GM12878 (cell line): ENCODE measurements at regions not wholly inside any gene's neighbourhood (a gene's known extent, or its start where the extent isn't known, plus 50 kb on each side); places are given as distances from the start of the nearest gene placed in this dataset.
A peak's percentile ranks its signal among the peaks of the same experiment; 100 is the strongest.

Source experiments
- ATAC-seq: fragments of 200-7000 bp; cut with Tn5 transposase; 3 replicates; pipeline ENCODE4 v1.9.1; 2020; ENCODE audit warnings: mild to moderate bottlenecking, moderate library complexity
- BruUV-seq: library from RNA; stranded (reverse); fragments of 400-500 nt; replicated peaks from 2 replicates; lab custom pipeline; 2021; lab: Mats Ljungman, UMichigan
- CTCF ChIA-PET: fragments of 300-600 bp; sonication (Branson Sonifier 250); formaldehyde crosslinking; extraction: SDS; loops from one replicate; lab custom pipeline; 2021; ENCODE audit warnings: inconsistent platforms; lab: Yijun Ruan, JAX
- POLR2A ChIA-PET: fragments of 350-600 bp; formaldehyde crosslinking; extraction: SDS; loops from one replicate; lab custom pipeline; 2021; ENCODE audit warnings: inconsistent platforms; lab: Charles Lee
- RAD21 ChIA-PET: fragments of 300-600 bp; sonication (Branson Sonifier 250); formaldehyde crosslinking; loops from one replicate; lab custom pipeline; 2023; ENCODE audit warnings: antibody characterized with exemption; ENCODE audit not compliant: unreplicated experiment; lab: Charles Lee
- SMC1A ChIA-PET: fragments of 300-600 bp; sonication (Branson Sonifier 250); formaldehyde crosslinking; loops from one replicate; lab custom pipeline; 2023; ENCODE audit not compliant: unreplicated experiment, uncharacterized antibody; lab: Charles Lee
- DNase-seq: peaks from one replicate; pipeline ENCODE4 v3.0.0-alpha.2; 2011; ENCODE audit warnings: low read depth, low spot score
- FAIRE-seq: peaks from 3 replicates; lab custom pipeline; 2011; peaks lifted over from hg19 to GRCh38; lab: Jason Lieb, UNC
- H2AFZ ChIP-seq: 2 replicates; pipeline ENCODE4 v1.6.0; 2011; ENCODE audit warnings: low read depth, low read length, control low read depth; ENCODE audit not compliant: control insufficient read depth
- H3K27ac ChIP-seq: 2 replicates; pipeline ENCODE4 v1.5.1; 2011; ENCODE audit warnings: control low read depth; ENCODE audit not compliant: control insufficient read depth, insufficient read depth
- H3K27me3 ChIP-seq, 2 experiments: replicated peaks in 1 of 2; 2 replicates each; pipeline versions ENCODE4 v1.6.0 to v1.6.1; 2011; ENCODE audit warnings: low read length in 1 of 2; ENCODE audit not compliant: control insufficient read depth in 2 of 2, insufficient read depth in 2 of 2
- H3K36me3 ChIP-seq, 2 experiments: 2 replicates each; pipeline ENCODE4 v1.5.1; 2011; ENCODE audit warnings: low read length in 1 of 2; ENCODE audit not compliant: control insufficient read depth in 2 of 2, insufficient read depth in 2 of 2
- H3K4me1 ChIP-seq: 2 replicates; pipeline ENCODE4 v1.6.1; 2011; ENCODE audit warnings: mild to moderate bottlenecking, low read length, moderate library complexity, mixed read lengths; ENCODE audit not compliant: control insufficient read depth, insufficient read depth
- H3K4me2 ChIP-seq: 2 replicates; pipeline ENCODE4 v1.6.0; 2011; ENCODE audit warnings: control low read depth; ENCODE audit not compliant: control insufficient read depth, insufficient read depth
- H3K4me3 ChIP-seq: fragments of 200-600 bp; sonication (generic); 2 replicates; pipeline ENCODE4 v1.5.1; 2016
- H3K79me2 ChIP-seq: 2 replicates; pipeline ENCODE4 v1.6.0; 2011; ENCODE audit warnings: low read length; ENCODE audit not compliant: control insufficient read depth, insufficient read depth
- H3K9ac ChIP-seq: 2 replicates; pipeline ENCODE4 v1.8.0; 2011; ENCODE audit warnings: low read length, control low read depth, mixed read lengths; ENCODE audit not compliant: control insufficient read depth, insufficient read depth
- H3K9me3 ChIP-seq: replicated peaks from 3 replicates; pipeline ENCODE4 v1.5.1; 2011; ENCODE audit warnings: mild to moderate bottlenecking, low read length; ENCODE audit not compliant: control insufficient read depth, insufficient read depth
- H4K20me1 ChIP-seq: 2 replicates; pipeline ENCODE4 v1.6.0; 2011; ENCODE audit not compliant: control insufficient read depth, insufficient read depth
- ATF7 ChIP-seq: fragments of 450-650 bp; IDR thresholded peaks from 2 replicates; pipeline ENCODE4 v1.6.1; 2016; ENCODE audit warnings: low read depth, mild to moderate bottlenecking
- CEBPB ChIP-seq, 2 experiments: fragments of 150-350 bp in 1 of 2; IDR thresholded peaks; 2 replicates each; pipeline ENCODE4 v1.6.1; 2012 to 2014; ENCODE audit warnings: low read depth in 2 of 2, low read length in 2 of 2, borderline replicate concordance in 1 of 2, inconsistent platforms in 1 of 2
- EP300 ChIP-seq, 2 experiments: fragments of 150-350 bp in 1 of 2; IDR thresholded peaks; 2 replicates each; pipeline ENCODE4 v1.6.1; 2011 to 2012; ENCODE audit warnings: low read depth in 2 of 2, low read length in 2 of 2, borderline replicate concordance in 1 of 2, improper control_type of control experiment in 1 of 2, inconsistent platforms in 1 of 2; ENCODE audit not compliant: control insufficient read depth in 1 of 2
- EZH2 ChIP-seq: IDR thresholded peaks from 2 replicates; pipeline ENCODE4 v1.6.1; 2012; ENCODE audit warnings: low read depth, mild to moderate bottlenecking, control low read depth, inconsistent platforms, low read length, borderline replicate concordance; ENCODE audit not compliant: control insufficient read depth
- FOXM1 ChIP-seq: IDR thresholded peaks from 2 replicates; pipeline ENCODE4 v1.6.1; 2012; ENCODE audit warnings: low read depth, mild to moderate bottlenecking, inconsistent platforms, low read length, moderate library complexity
- MEF2A ChIP-seq: IDR thresholded peaks from 2 replicates; pipeline ENCODE4 v1.6.1; 2011; ENCODE audit warnings: low read depth, mild to moderate bottlenecking, low read length, moderate library complexity; ENCODE audit not compliant: insufficient read depth
- NFYB ChIP-seq: IDR thresholded peaks from 2 replicates; pipeline ENCODE4 v1.6.1; 2011; ENCODE audit warnings: low read depth, mild to moderate bottlenecking, low read length, improper control_type of control experiment, moderate library complexity; ENCODE audit not compliant: insufficient read depth
- NR2C1 ChIP-seq: fragments of 450-650 bp; IDR thresholded peaks from 2 replicates; pipeline ENCODE4 v1.6.1; 2017; ENCODE audit warnings: antibody characterized with exemption, mild to moderate bottlenecking, moderate library complexity
- NR2F1 ChIP-seq: fragments of 450-650 bp; conservative IDR thresholded peaks from 2 replicates; pipeline ENCODE4 v1.6.1; 2017; ENCODE audit warnings: mild to moderate bottlenecking
- PAX5 ChIP-seq: IDR thresholded peaks from 2 replicates; pipeline ENCODE4 v1.6.1; 2011; ENCODE audit warnings: low read depth, low read length, borderline replicate concordance
- PBX3 ChIP-seq: IDR thresholded peaks from 2 replicates; pipeline ENCODE4 v1.6.1; 2011; ENCODE audit warnings: mild to moderate bottlenecking, low read depth, low read length, moderate library complexity; ENCODE audit not compliant: insufficient replicate concordance
- PKNOX1 ChIP-seq: fragments of 450-650 bp; IDR thresholded peaks from 2 replicates; pipeline ENCODE4 v1.6.1; 2016; ENCODE audit warnings: mild to moderate bottlenecking
- SMAD1 ChIP-seq: fragments of 450-650 bp; IDR thresholded peaks from 2 replicates; pipeline ENCODE4 v1.6.1; 2018; ENCODE audit warnings: mild to moderate bottlenecking, low read depth; ENCODE audit not compliant: partially characterized antibody
- SREBF2 ChIP-seq: IDR thresholded peaks from 2 replicates; pipeline ENCODE4 v1.6.1; 2012; ENCODE audit warnings: mild to moderate bottlenecking, low read length
- SUPT20H ChIP-seq: IDR thresholded peaks from 2 replicates; pipeline ENCODE4 v1.6.1; 2011; ENCODE audit warnings: low read depth, mild to moderate bottlenecking, low read length, moderate library complexity, borderline replicate concordance; ENCODE audit not compliant: control insufficient read depth
- YY1 ChIP-seq: IDR thresholded peaks from 2 replicates; pipeline ENCODE4 v1.6.1; 2011; ENCODE audit warnings: low read depth, mild to moderate bottlenecking, low read length
- ZNF217 ChIP-seq: fragments of 450-650 bp; IDR thresholded peaks from 2 replicates; pipeline ENCODE4 v1.6.1; 2017; ENCODE audit warnings: antibody characterized with exemption, mild to moderate bottlenecking
- ZNF24 ChIP-seq: fragments of 450-650 bp; IDR thresholded peaks from 2 replicates; pipeline ENCODE4 v1.6.1; 2017; ENCODE audit warnings: antibody characterized with exemption, mild to moderate bottlenecking
- WGBS: methylation state at CpG from one replicate; pipeline ENCODE4 v1.1.6; 2016; ENCODE audit warnings: low lambda C conversion rate; ENCODE audit not compliant: insufficient replicate concordance, insufficient coverage; ENCODE audit errors: missing lambda C conversion rate; 5-methylcytosine and 5-hydroxymethylcytosine counted together
- in situ Hi-C: fragments of 300-500 bp; cut with MboI; formaldehyde crosslinking; loops from 9 replicates; pipeline ENCODE4 v1.14.3; 2018; ENCODE audit warnings: mixed read lengths
- intact Hi-C: fragments of 100-400 bp; cut with micrococcal nuclease; formaldehyde crosslinking; loops from one replicate; pipeline ENCODE4 v1.14.2; 2022; ENCODE audit not compliant: unreplicated experiment
- TF ChIP-seq, protein P1 (sequence below): IDR thresholded peaks from 2 replicates; pipeline ENCODE4 v1.6.1; 2012; ENCODE audit warnings: low read length, inconsistent platforms

DNA sequence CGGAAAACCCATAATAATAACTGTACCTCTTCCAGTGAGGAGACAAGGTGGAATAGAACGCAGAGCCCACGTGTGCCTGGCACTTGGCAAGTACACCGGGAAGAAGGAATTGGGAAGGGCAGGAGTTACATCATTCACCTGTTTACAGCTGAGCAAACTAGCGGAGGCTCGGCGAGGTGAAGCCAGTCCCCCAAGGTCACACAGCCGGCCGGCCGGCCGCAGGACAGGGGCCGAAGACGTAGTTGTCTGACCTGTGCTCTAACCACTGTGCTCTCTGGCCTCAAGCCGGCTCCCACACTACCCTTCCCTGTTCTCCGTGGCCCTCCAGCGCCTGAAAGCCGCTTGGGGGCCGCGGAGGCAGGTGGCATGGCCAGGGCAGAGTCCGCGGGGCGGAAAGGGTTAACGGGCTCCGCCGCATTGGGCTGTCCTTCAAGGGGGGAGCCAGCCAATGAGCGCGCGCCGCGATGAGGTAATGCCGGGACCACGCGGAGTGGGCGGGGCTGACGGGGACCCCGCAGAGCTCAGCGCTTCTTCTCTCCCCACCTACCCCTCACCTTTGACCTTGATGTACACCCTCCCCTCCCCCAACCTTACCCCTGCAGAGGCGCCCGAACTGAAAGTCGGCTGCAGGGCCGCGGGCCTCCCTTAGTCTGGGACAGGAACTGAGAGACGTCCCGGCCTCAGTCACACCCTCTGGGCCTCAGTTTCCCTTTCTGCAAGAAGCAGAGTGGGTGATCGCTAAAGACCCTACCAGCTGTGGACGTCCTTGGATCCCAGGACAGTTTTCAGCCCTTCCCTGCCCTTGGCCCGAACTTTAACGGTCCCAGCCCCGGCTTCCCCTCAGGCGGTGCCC is 125.1 kb downstream of the C9orf50 start:
- SMC1A ChIA-PET = interaction anchor here (0.5 to 1.0 kb wide), 5 partner anchors 36 to 129 kb away, joined by 3 to 4 read pairs (median 3); no protein-coding TSS in a partner anchor
- no TSS peak for BruUV-seq
- POLR2A ChIA-PET = interaction anchor here (1.0 to 1.1 kb wide), 3 partner anchors 36 to 38 kb away, joined by 3 read pairs; no protein-coding TSS in a partner anchor
- CTCF ChIA-PET = interaction anchor here (0.8 to 1.3 kb wide), 5 partner anchors 85 to 364 kb away, joined by 3 to 4 read pairs (median 3); no protein-coding TSS in a partner anchor
- peak; percentile 80 for ATAC-seq
- RAD21 ChIA-PET = interaction anchor here (0.7 to 1.8 kb wide), 7 partner anchors 37 to 354 kb away, joined by 3 to 19 read pairs (median 4); no protein-coding TSS in a partner anchor
- H3K79me2 ChIP-seq = no peaks in the 10 kb centered on the region
- TF ChIP-seq SREBF2 = no peak
- TF ChIP-seq CEBPB (IDR thresholded peaks at IDR 0.05; ENCODE audit: borderline replicate concordance in 1 of 2, low read depth in 2 of 2, low read length in 2 of 2) = no peak
- TF ChIP-seq YY1 = no peak
- TF ChIP-seq PBX3 = peak; percentile 88
- TF ChIP-seq PKNOX1 = peak; percentile 95
- peak; percentile 80 for TF ChIP-seq NFYB
- no peak for TF ChIP-seq FOXM1
- TF ChIP-seq MEF2A = no peak
- TF ChIP-seq EZH2 = 0 out of 2 replicates have a peak, but pooled peaks have one; percentile 34
- peak; percentile 85 for TF ChIP-seq NR2F1
- peak; percentile 92 for TF ChIP-seq ATF7
- TF ChIP-seq SUPT20H = no peak
- TF ChIP-seq SMAD1 = no peak
- TF ChIP-seq ZNF24 = no peak
- TF ChIP-seq NR2C1 = peak; percentile 67; the same call in 1 of the 2 replicates
- TF ChIP-seq ZNF217 = no peak
- no peak for TF ChIP-seq PAX5
- TF ChIP-seq EP300 (IDR thresholded peaks at IDR 0.05; ENCODE audit: borderline replicate concordance in 1 of 2, control insufficient read depth in 1 of 2, low read depth in 2 of 2, low read length in 2 of 2) = no peak
- TF ChIP-seq, protein P1, sequence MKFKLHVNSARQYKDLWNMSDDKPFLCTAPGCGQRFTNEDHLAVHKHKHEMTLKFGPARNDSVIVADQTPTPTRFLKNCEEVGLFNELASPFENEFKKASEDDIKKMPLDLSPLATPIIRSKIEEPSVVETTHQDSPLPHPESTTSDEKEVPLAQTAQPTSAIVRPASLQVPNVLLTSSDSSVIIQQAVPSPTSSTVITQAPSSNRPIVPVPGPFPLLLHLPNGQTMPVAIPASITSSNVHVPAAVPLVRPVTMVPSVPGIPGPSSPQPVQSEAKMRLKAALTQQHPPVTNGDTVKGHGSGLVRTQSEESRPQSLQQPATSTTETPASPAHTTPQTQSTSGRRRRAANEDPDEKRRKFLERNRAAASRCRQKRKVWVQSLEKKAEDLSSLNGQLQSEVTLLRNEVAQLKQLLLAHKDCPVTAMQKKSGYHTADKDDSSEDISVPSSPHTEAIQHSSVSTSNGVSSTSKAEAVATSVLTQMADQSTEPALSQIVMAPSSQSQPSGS = peak; percentile 84
- H2AFZ ChIP-seq = peak overlapping the region; percentile 39
- no peak overlapping the region for H3K9ac ChIP-seq
- intact Hi-C loops (loop anchor here (10.0 kb wide), 1 partner anchor 321 kb away; the partner anchor contains the start of gene IER5L), in situ Hi-C loops (no loop called here)
- H3K27me3 ChIP-seq = peaks cover 4 to 9% of the 10 kb centered on the region in 2 experiments
- H4K20me1 ChIP-seq = no peaks in the 10 kb centered on the region
- peak overlapping the region; percentile 87 for H3K4me2 ChIP-seq
- FAIRE-seq = no peak
- WGBS = 22% methylated on average over 50 of the region's 50 CpGs
- no peak overlapping the region for H3K27ac ChIP-seq
- H3K4me3 ChIP-seq = peak overlapping the region; percentile 41; the same call in 1 of the 2 replicates
- no peaks in the 10 kb centered on the region for H3K36me3 ChIP-seq
- DNase-seq = no peak
- H3K4me1 ChIP-seq = peaks cover 9% of the 10 kb centered on the region
- H3K9me3 ChIP-seq = no peaks in the 10 kb centered on the region
